C1 segment of cervical spinal cord (tissue), 14 donors: ENCODE measurements at regions not wholly inside any gene's neighbourhood (a gene's known extent, or its start where the extent isn't known, plus 50 kb on each side); places are given as distances from the start of the nearest gene placed in this dataset.
A peak's percentile ranks its signal among the peaks of the same experiment; 100 is the strongest.
"Not testable (repeated sequence)": the region's sequence is repeated elsewhere in the genome, so short reads cannot be mapped to it uniquely, and the experiment has no call there.

Experiments
- DNase-seq, 14 donors: peaks; one replicate each; lab custom pipeline; 2025; lab: John Stamatoyannopoulos, UW

DNA sequence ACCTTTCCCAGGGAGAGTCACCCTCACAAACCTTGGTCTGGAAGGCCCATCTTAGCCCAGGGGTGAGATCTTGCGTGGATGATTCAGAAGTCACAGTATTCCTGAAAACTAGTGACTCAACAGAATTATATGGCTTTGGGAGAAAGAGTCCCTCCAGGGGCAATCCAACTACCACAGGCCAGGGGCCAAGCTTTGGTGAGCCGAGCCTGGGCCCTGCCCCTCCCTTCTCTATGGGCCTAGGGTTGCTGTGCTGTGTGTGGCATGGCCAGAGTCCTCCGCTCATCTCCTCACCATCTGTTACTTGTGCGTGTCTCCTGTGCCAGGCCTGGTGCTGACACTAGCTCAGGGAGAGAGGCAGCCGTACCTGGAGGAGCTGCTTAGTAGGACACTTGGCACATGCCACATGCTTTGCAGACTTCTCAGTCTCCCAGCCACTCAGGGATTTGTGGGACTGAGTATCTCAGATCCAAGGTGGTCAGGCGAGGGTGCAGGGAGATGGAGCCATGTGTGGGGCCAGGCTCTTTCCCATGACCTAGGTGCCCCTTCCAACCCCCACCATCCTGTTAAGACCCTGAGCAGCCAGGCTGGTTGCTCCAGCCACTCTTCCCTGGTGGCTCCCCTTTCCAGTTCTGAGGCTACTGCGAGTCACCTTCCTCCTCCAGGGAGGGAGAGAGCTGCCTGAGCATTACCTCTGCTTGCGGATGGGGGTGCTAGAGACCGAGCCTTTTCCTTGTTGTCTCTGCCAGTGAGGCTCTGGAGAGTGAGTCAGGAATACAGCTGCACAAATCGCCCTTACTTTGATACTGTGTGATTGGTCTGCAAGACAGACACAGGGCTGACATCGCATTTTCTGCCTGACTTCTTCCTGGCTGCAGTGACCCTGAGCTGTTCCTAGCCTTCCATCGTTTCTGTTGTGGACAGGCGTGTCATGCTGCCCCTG lies 94.1 kb downstream of the SLC25A47 start:
- peak in 11 of 14 donors; percentile 22 to 94 (median 38) for DNase-seq

DNA sequence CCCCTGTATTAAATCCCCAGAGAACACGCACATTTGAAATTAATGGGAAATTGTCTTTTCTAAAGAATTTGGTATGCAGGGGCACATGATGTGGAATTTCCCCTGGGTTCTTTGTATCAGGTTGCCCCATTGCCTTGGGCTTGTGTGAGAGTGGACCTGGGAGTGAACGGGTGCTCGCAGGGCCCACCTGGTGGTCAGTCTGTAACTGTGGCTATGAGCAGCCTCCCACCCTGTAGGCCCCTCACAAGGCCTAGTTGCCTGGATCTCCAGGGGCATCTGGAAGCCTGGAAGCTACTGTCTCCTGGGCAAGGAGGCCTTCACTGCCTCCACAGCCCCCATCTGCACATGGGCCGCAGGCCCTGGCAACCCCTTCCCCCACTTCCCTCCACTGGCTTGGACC lies 96.7 kb downstream of the SLC25A47 start:
- DNase-seq, result no peak

GRCh38 chr14:100421756-100422470 lies 98.8 kb downstream of the SLC25A47 start:
- DNase-seq, result no peak

DNA sequence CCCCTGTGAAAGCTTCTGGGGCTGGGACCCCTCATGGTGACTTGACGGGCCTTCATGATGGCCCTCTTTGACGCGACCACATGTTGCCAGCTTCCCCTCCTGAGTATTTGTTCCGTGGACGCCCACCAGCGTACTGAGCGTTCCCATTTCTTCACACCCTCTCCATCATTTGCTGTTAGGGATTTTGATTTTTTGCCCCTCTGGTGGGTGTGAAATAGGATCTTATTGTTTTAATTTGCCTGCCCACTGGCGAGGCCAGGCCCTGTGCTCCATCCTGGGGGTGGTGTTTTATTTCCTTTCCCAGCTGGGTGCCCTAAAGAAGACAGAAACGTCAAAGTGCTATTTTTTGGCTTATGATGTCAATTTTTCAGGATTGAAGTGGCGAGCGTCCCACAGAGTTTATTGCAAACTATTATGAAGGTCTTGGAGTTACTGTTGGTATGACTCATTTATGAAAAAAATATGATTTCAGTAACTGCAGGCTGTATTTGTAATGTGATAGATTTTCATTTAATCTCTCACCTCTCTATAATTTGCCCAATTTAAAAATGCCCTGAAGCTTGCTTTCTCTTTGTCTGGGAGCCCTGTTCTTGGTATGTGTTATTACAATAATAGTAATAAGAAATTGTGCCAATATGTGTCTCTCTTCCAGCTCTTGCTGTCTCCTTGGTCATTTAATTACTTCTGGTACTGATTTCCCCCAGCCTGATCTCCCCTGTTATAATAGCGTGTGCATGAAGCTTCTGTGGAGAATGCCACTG lies 99.6 kb downstream of the SLC25A47 start:
- no peak for DNase-seq

- no peak for DNase-seq
These were observed 100.3 kb downstream of the SLC25A47 start for GRCh38 chr14:100423317-100424010.

- peak in 1 of 14 donors; percentile 30 for DNase-seq
These were observed 101.6 kb downstream of the SLC25A47 start for GRCh38 chr14:100424504-100425428.

DNA sequence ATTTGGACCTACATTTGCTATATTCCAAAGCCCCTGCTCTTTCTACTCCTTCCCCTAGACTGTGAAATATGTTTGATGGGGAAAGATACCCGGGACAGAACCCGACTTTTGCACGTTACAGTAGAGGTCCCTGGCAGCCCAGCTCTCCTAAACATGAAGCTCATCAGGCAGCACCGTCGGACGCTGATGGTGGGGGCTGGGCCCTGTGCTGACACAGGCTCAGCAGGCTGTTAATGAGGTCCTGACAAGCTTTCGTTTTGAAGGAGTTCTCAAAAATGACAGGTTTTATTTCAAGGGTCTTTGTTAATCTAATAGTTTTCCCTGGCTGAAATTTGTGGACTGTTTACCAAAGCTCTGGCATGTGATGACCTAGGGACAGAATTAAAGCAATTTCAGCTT lies 102.3 kb downstream of the SLC25A47 start:
- DNase-seq, result peak in 1 of 14 donors; percentile 39

DNA sequence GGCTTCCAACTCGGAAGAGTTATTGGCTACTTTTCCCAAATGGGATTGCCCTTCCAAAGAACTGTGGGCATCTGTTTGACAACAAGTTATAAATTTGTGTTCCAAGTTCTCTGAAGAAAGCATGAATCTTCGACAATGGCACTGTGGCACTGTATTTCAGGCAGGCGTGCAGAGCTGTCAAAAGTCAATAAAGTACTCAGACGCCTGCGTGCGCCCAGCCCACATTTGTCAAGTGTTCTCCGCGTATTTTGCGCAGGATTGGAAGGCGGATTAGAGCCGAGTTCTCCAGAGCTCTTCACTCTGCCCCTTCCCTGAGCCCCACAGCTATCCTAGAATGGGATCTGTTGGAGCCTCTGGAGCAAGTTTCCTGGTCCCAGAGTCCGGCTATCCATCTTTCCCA lies 103.2 kb downstream of the SLC25A47 start:
- no peak for DNase-seq

- no peak for DNase-seq
These were observed 104.0 kb downstream of the SLC25A47 start for GRCh38 chr14:100427166-100427565.

DNA sequence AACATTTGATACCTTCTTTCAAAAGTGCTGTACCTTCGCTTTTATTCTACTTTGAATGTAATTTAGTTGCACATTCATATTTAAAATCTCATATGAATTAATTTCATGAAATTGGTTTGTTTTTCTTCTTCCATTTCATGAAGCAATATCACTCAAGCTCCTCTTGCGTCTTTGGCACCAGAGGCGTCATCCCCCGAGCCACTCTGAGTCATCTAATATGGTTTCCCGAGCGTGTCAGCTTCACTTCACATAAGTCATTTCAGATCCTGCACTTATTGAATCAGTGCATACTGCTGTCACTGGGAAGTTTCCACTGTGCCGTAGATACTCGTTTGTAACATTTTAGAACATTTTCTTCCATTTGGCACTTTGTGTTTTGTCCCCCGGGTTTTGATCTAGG lies 105.6 kb downstream of the SLC25A47 start:
- DNase-seq, result no peak

GRCh38 chr14:100429537-100429936 lies 106.4 kb downstream of the SLC25A47 start:
- no peak for DNase-seq

DNA sequence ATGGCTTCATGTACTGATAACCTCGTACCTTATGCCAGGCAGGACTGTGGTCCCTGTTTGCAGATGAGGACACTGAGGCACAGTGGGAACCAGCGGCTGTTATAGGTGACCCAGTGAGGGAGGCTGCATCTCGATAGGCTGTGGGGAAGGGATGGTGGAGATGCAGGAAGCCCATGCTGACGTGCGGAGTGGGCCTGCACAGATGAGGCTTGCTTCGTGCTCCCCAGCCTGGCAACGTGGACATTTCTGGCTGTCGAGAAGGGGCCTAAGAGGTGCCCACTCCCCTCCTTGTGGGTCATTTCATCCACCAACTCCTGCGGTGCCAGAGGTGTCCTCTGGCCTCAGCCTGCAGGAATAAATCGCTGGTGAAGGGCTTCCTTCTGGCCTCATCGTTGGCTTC lies 107.4 kb downstream of the SLC25A47 start:
- no peak for DNase-seq

DNA sequence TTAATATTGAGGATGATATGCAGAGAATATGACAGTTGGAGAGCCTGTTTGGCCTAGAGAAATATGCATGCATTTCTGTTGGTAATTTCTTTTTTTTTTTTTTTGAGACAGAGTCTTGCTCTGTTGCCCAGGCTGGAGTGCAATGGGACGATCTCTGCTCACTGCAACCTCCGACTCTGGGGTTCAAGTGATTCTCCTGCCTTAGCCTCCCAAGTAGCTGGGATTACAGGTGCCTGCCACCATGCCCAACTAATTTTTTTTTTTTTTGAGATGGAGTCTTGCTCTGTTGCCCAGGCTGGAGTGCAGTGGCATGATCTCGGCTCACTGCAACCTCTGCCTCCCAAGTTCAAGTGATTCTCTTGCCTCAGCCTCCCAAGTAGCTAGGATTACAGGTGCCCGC lies 108.3 kb downstream of the SLC25A47 start:
- DNase-seq, result not testable (repeated sequence)

GRCh38 chr14:100432652-100433427 lies 109.7 kb downstream of the SLC25A47 start:
- no peak for DNase-seq

GRCh38 chr14:100433428-100433814 lies 110.3 kb downstream of the SLC25A47 start:
- DNase-seq, result no peak

GRCh38 chr14:100434033-100434601 lies 111.0 kb downstream of the SLC25A47 start:
- DNase-seq, result no peak

- no peak for DNase-seq
These were observed 111.8 kb downstream of the SLC25A47 start for GRCh38 chr14:100434911-100435438.

DNA sequence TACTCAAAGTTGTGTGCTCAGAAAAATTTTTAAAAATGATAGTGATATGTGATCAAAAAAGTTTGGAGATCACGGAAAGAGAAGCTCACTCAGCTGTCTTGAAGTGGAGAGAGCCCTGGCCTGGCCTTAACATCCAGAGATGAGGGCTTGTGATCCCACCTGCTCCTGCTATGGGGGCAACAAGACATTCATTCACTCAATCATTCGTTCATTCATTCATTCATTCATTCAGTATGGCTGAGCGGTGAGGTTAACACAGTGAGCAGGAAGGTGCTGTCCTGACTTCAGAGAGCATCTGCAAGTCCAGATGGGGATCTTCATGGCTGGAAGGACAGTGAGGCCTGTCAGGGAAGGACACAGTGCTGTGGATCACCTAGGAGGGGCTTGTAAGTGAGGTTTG lies 112.3 kb downstream of the SLC25A47 start:
- no peak for DNase-seq
